Neural cell (in vitro differentiated cells): ENCODE measurements at regions not wholly inside any gene's neighbourhood (a gene's known extent, or its start where the extent isn't known, plus 50 kb on each side); places are given as distances from the start of the nearest gene placed in this dataset.
"Not testable (repeated sequence)": the region's sequence is repeated elsewhere in the genome, so short reads cannot be mapped to it uniquely, and the experiment has no call there.

Source experiments
- H2AFZ ChIP-seq: fragments of 200-600, 300-800 bp; sonication (generic), shearing (Covaris generic); 2 replicates; pipeline ENCODE4 v1.6.0; 2014; ENCODE audit warnings: low read depth, mild to moderate bottlenecking, antibody characterized with exemption, low read length, moderate library complexity
- H3F3A ChIP-seq: fragments of 200-600 bp; shearing (Covaris generic); 2 replicates; pipeline ENCODE4 v1.6.1; 2016; ENCODE audit warnings: mild to moderate bottlenecking, moderate library complexity, mixed read lengths, antibody characterized with exemption, low read length; ENCODE audit not compliant: insufficient read depth, poor library complexity, severe bottlenecking
- H3K27ac ChIP-seq: fragments of 200-600, 300-800 bp; sonication (generic), shearing (Covaris generic); 2 replicates; pipeline ENCODE4 v1.5.1; 2014; ENCODE audit warnings: mild to moderate bottlenecking, low read length, moderate library complexity
- H3K27me3 ChIP-seq: fragments of 300-800, 200-600 bp; sonication (generic), shearing (Covaris generic); 2 replicates; pipeline ENCODE4 v1.6.0; 2014; ENCODE audit warnings: mild to moderate bottlenecking, low read depth, low read length, moderate library complexity; ENCODE audit not compliant: insufficient read depth
- H3K36me3 ChIP-seq: fragments of 300-800, 200-600 bp; sonication (generic), shearing (Covaris generic); 2 replicates; pipeline ENCODE4 v1.5.1; 2014; ENCODE audit warnings: mild to moderate bottlenecking, antibody characterized with exemption, low read length, moderate library complexity; ENCODE audit not compliant: insufficient read depth
- H3K4me2 ChIP-seq: fragments of 300-800, 200-600 bp; sonication (generic), shearing (Covaris generic); 2 replicates; pipeline ENCODE4 v1.6.0; 2014; ENCODE audit warnings: mild to moderate bottlenecking, low read length
- H3K4me3 ChIP-seq: fragments of 300-800, 200-600 bp; sonication (generic), shearing (Covaris generic); 2 replicates; pipeline ENCODE4 v1.5.1; 2014; ENCODE audit warnings: mild to moderate bottlenecking, low read length, moderate library complexity
- H3K79me2 ChIP-seq: fragments of 200-600 bp; shearing (Covaris generic); replicated peaks from 2 replicates; pipeline ENCODE4 v1.6.0; 2014; ENCODE audit warnings: mild to moderate bottlenecking, low read length, moderate library complexity; ENCODE audit not compliant: insufficient read depth
- H3K9ac ChIP-seq: fragments of 300-800, 200-600 bp; sonication (generic), shearing (Covaris generic); 2 replicates; pipeline ENCODE4 v1.6.1; 2016; ENCODE audit warnings: mild to moderate bottlenecking, low read length, mixed read lengths
- H3K9me2 ChIP-seq: fragments of 200-600 bp; shearing (Covaris generic); 2 replicates; pipeline ENCODE4 v1.6.1; 2016; ENCODE audit warnings: mild to moderate bottlenecking, low read length, mixed read lengths; ENCODE audit not compliant: insufficient read depth
- H3K9me3 ChIP-seq: fragments of 200-600, 300-800 bp; sonication (generic), shearing (Covaris generic); 2 replicates; pipeline ENCODE4 v1.6.1; 2016; ENCODE audit warnings: mild to moderate bottlenecking, mixed run types, low read length, moderate library complexity, mixed read lengths
- H4K20me1 ChIP-seq: fragments of 200-600 bp; shearing (Covaris generic); 2 replicates; pipeline ENCODE4 v1.6.1; 2016; ENCODE audit warnings: mild to moderate bottlenecking, mixed run types; ENCODE audit not compliant: insufficient read depth
- CTCF ChIP-seq: fragments of 450-650 bp; IDR thresholded peaks from 2 replicates; pipeline ENCODE4 v1.5.1; 2014; ENCODE audit warnings: antibody characterized with exemption, mild to moderate bottlenecking, moderate library complexity; ENCODE audit not compliant: poor library complexity, severe bottlenecking
- EP300 ChIP-seq: fragments of 450-650 bp; conservative IDR thresholded peaks from 2 replicates; pipeline ENCODE4 v1.6.1; 2014; ENCODE audit warnings: antibody characterized with exemption, mild to moderate bottlenecking, moderate library complexity; ENCODE audit not compliant: poor library complexity, severe bottlenecking
- EZH2 ChIP-seq: fragments of 200-600, 300-800 bp; shearing (Covaris generic), sonication (generic); IDR thresholded peaks from 2 replicates; pipeline ENCODE4 v1.6.1; 2014; ENCODE audit warnings: antibody characterized with exemption, low read length, borderline replicate concordance, mild to moderate bottlenecking; ENCODE audit not compliant: insufficient read depth, poor library complexity, severe bottlenecking
- MXI1 ChIP-seq: fragments of 450-650 bp; conservative IDR thresholded peaks from 2 replicates; pipeline ENCODE4 v1.6.1; 2014; ENCODE audit warnings: antibody characterized with exemption, mild to moderate bottlenecking; ENCODE audit not compliant: poor library complexity, severe bottlenecking
- POLR2AphosphoS5 ChIP-seq: IDR thresholded peaks from 2 replicates; pipeline ENCODE4 v1.6.1; 2012
- RAD21 ChIP-seq: fragments of 450-650 bp; conservative IDR thresholded peaks from 2 replicates; pipeline ENCODE4 v1.6.1; 2014; ENCODE audit warnings: antibody characterized with exemption, mild to moderate bottlenecking, moderate library complexity
- REST ChIP-seq: IDR thresholded peaks from 2 replicates; pipeline ENCODE4 v1.6.1; 2012; ENCODE audit warnings: borderline replicate concordance
- SMC3 ChIP-seq: fragments of 450-650 bp; conservative IDR thresholded peaks from 2 replicates; pipeline ENCODE4 v1.6.1; 2014; ENCODE audit warnings: antibody characterized with exemption, mild to moderate bottlenecking, moderate library complexity; ENCODE audit not compliant: poor library complexity
- TAF1 ChIP-seq: IDR thresholded peaks from 2 replicates; pipeline ENCODE4 v1.6.1; 2012; ENCODE audit warnings: low read depth

GRCh38 chr5:125992050-125992449 lies 431.2 kb upstream of the GRAMD2B start:
- H3K4me2 ChIP-seq = no peak overlapping the region
- H3K27me3 ChIP-seq = no peaks in the 10 kb centered on the region
- TF ChIP-seq MXI1 (no peak), TAF1 (no peak), POLR2AphosphoS5 (no peak)
- no peak overlapping the region for H3K4me3 ChIP-seq
- no peaks in the 10 kb centered on the region for H3K9me2 ChIP-seq
- H3K27ac ChIP-seq = no peak overlapping the region
- no peaks in the 10 kb centered on the region for H3K36me3 ChIP-seq
- no peaks in the 10 kb centered on the region for H3F3A ChIP-seq
- no peaks in the 10 kb centered on the region for H3K9me3 ChIP-seq
- no peak overlapping the region for H2AFZ ChIP-seq
- no peaks in the 10 kb centered on the region for H4K20me1 ChIP-seq
- no peak overlapping the region for H3K9ac ChIP-seq
- H3K79me2 ChIP-seq = no peaks in the 10 kb centered on the region

GRCh38 chr5:125999271-126000030 lies 423.8 kb upstream of the GRAMD2B start:
- not testable (repeated sequence) for H3K79me2 ChIP-seq, H3K36me3 ChIP-seq, H3F3A ChIP-seq, H3K9me3 ChIP-seq, H3K27me3 ChIP-seq, H4K20me1 ChIP-seq, H2AFZ ChIP-seq, H3K9me2 ChIP-seq
- H3K4me3 ChIP-seq = peak overlapping the region; percentile 8
- H3K4me2 ChIP-seq = peak overlapping the region; percentile 58
- H3K9ac ChIP-seq = peak overlapping the region; percentile 21
- peak overlapping the region; percentile 65 for H3K27ac ChIP-seq

GRCh38 chr5:126000507-126000906 lies 422.7 kb upstream of the GRAMD2B start:
- H3K4me2 ChIP-seq = no peak overlapping the region

More at GRCh38 chr5:126000507-126000906, 422.7 kb upstream of the GRAMD2B start:
- no peaks in the 10 kb centered on the region for H3K9me2 ChIP-seq
- H4K20me1 ChIP-seq = no peaks in the 10 kb centered on the region
- no peaks in the 10 kb centered on the region for H3F3A ChIP-seq
- H2AFZ ChIP-seq = no peak overlapping the region
- no peaks in the 10 kb centered on the region for H3K79me2 ChIP-seq
- H3K27ac ChIP-seq = peak overlapping the region; percentile 65
- TF ChIP-seq EP300 (peak; percentile 89), EZH2 (no peak), SMC3 (peak; percentile 46), POLR2AphosphoS5 (peak; percentile 89), RAD21 (peak; percentile 44), CTCF (peak; percentile 27), TAF1 (no peak), REST (peak; percentile 37), MXI1 (no peak)
- no peaks in the 10 kb centered on the region for H3K27me3 ChIP-seq
- H3K9ac ChIP-seq = no peak overlapping the region
- H3K9me3 ChIP-seq = no peaks in the 10 kb centered on the region
- no peaks in the 10 kb centered on the region for H3K36me3 ChIP-seq
- H3K4me3 ChIP-seq = no peak overlapping the region
